Neural cell (in vitro differentiated cells): ENCODE measurements at regions not wholly inside any gene's neighbourhood (a gene's known extent, or its start where the extent isn't known, plus 50 kb on each side); places are given as distances from the start of the nearest gene placed in this dataset.
"Not testable (repeated sequence)": the region's sequence is repeated elsewhere in the genome, so short reads cannot be mapped to it uniquely, and the experiment has no call there.

ENCODE experiments used
- H2AFZ ChIP-seq: fragments of 200-600, 300-800 bp; sonication (generic), shearing (Covaris generic); 2 replicates; pipeline ENCODE4 v1.6.0; 2014; ENCODE audit warnings: low read depth, mild to moderate bottlenecking, antibody characterized with exemption, low read length, moderate library complexity
- H3F3A ChIP-seq: fragments of 200-600 bp; shearing (Covaris generic); 2 replicates; pipeline ENCODE4 v1.6.1; 2016; ENCODE audit warnings: mild to moderate bottlenecking, moderate library complexity, mixed read lengths, antibody characterized with exemption, low read length; ENCODE audit not compliant: insufficient read depth, poor library complexity, severe bottlenecking
- H3K27ac ChIP-seq: fragments of 200-600, 300-800 bp; sonication (generic), shearing (Covaris generic); 2 replicates; pipeline ENCODE4 v1.5.1; 2014; ENCODE audit warnings: mild to moderate bottlenecking, low read length, moderate library complexity
- H3K27me3 ChIP-seq: fragments of 300-800, 200-600 bp; sonication (generic), shearing (Covaris generic); 2 replicates; pipeline ENCODE4 v1.6.0; 2014; ENCODE audit warnings: mild to moderate bottlenecking, low read depth, low read length, moderate library complexity; ENCODE audit not compliant: insufficient read depth
- H3K36me3 ChIP-seq: fragments of 300-800, 200-600 bp; sonication (generic), shearing (Covaris generic); 2 replicates; pipeline ENCODE4 v1.5.1; 2014; ENCODE audit warnings: mild to moderate bottlenecking, antibody characterized with exemption, low read length, moderate library complexity; ENCODE audit not compliant: insufficient read depth
- H3K4me2 ChIP-seq: fragments of 300-800, 200-600 bp; sonication (generic), shearing (Covaris generic); 2 replicates; pipeline ENCODE4 v1.6.0; 2014; ENCODE audit warnings: mild to moderate bottlenecking, low read length
- H3K4me3 ChIP-seq: fragments of 300-800, 200-600 bp; sonication (generic), shearing (Covaris generic); 2 replicates; pipeline ENCODE4 v1.5.1; 2014; ENCODE audit warnings: mild to moderate bottlenecking, low read length, moderate library complexity
- H3K79me2 ChIP-seq: fragments of 200-600 bp; shearing (Covaris generic); replicated peaks from 2 replicates; pipeline ENCODE4 v1.6.0; 2014; ENCODE audit warnings: mild to moderate bottlenecking, low read length, moderate library complexity; ENCODE audit not compliant: insufficient read depth
- H3K9ac ChIP-seq: fragments of 300-800, 200-600 bp; sonication (generic), shearing (Covaris generic); 2 replicates; pipeline ENCODE4 v1.6.1; 2016; ENCODE audit warnings: mild to moderate bottlenecking, low read length, mixed read lengths
- H3K9me2 ChIP-seq: fragments of 200-600 bp; shearing (Covaris generic); 2 replicates; pipeline ENCODE4 v1.6.1; 2016; ENCODE audit warnings: mild to moderate bottlenecking, low read length, mixed read lengths; ENCODE audit not compliant: insufficient read depth
- H3K9me3 ChIP-seq: fragments of 200-600, 300-800 bp; sonication (generic), shearing (Covaris generic); 2 replicates; pipeline ENCODE4 v1.6.1; 2016; ENCODE audit warnings: mild to moderate bottlenecking, mixed run types, low read length, moderate library complexity, mixed read lengths
- H4K20me1 ChIP-seq: fragments of 200-600 bp; shearing (Covaris generic); 2 replicates; pipeline ENCODE4 v1.6.1; 2016; ENCODE audit warnings: mild to moderate bottlenecking, mixed run types; ENCODE audit not compliant: insufficient read depth
- EP300 ChIP-seq: fragments of 450-650 bp; conservative IDR thresholded peaks from 2 replicates; pipeline ENCODE4 v1.6.1; 2014; ENCODE audit warnings: antibody characterized with exemption, mild to moderate bottlenecking, moderate library complexity; ENCODE audit not compliant: poor library complexity, severe bottlenecking
- EZH2 ChIP-seq: fragments of 200-600, 300-800 bp; shearing (Covaris generic), sonication (generic); IDR thresholded peaks from 2 replicates; pipeline ENCODE4 v1.6.1; 2014; ENCODE audit warnings: antibody characterized with exemption, low read length, borderline replicate concordance, mild to moderate bottlenecking; ENCODE audit not compliant: insufficient read depth, poor library complexity, severe bottlenecking
- MXI1 ChIP-seq: fragments of 450-650 bp; conservative IDR thresholded peaks from 2 replicates; pipeline ENCODE4 v1.6.1; 2014; ENCODE audit warnings: antibody characterized with exemption, mild to moderate bottlenecking; ENCODE audit not compliant: poor library complexity, severe bottlenecking
- POLR2AphosphoS5 ChIP-seq: IDR thresholded peaks from 2 replicates; pipeline ENCODE4 v1.6.1; 2012
- RAD21 ChIP-seq: fragments of 450-650 bp; conservative IDR thresholded peaks from 2 replicates; pipeline ENCODE4 v1.6.1; 2014; ENCODE audit warnings: antibody characterized with exemption, mild to moderate bottlenecking, moderate library complexity
- SMC3 ChIP-seq: fragments of 450-650 bp; conservative IDR thresholded peaks from 2 replicates; pipeline ENCODE4 v1.6.1; 2014; ENCODE audit warnings: antibody characterized with exemption, mild to moderate bottlenecking, moderate library complexity; ENCODE audit not compliant: poor library complexity
- TAF1 ChIP-seq: IDR thresholded peaks from 2 replicates; pipeline ENCODE4 v1.6.1; 2012; ENCODE audit warnings: low read depth
- TF ChIP-seq, protein P1 (sequence below): fragments of 450-650 bp; IDR thresholded peaks from 2 replicates; pipeline ENCODE4 v1.5.1; 2014; ENCODE audit warnings: antibody characterized with exemption, mild to moderate bottlenecking, moderate library complexity; ENCODE audit not compliant: poor library complexity, severe bottlenecking
- TF ChIP-seq, protein P2 (sequence below): IDR thresholded peaks from 2 replicates; pipeline ENCODE4 v1.6.1; 2012; ENCODE audit warnings: borderline replicate concordance

DNA sequence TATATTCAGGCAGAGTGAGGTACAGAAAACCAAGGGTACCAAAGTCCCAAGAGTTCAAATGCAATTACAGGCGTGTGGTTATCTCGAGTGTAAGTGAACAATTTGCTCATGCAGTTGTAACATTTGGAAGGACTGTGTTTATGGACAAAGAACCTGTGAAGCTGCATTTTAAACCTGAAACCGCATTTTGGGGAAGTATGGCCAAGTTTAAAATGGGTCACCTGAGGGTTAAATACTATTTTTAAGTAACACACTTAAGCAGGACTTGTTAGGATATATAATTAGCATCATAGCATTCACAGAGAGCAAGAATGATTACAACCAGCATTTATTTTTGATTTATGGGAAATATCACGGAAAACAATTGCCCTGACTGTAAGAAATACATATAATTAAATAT is 79.1 kb upstream of the LCORL start:
- Histone ChIP-seq H3K36me3 (no peaks in the 10 kb centered on the region), H3K9me2 (no peaks in the 10 kb centered on the region), H3F3A (no peaks in the 10 kb centered on the region), H3K27me3 (no peaks in the 10 kb centered on the region), H3K79me2 (no peaks in the 10 kb centered on the region), H3K27ac (no peak overlapping the region), H3K9ac (no peak overlapping the region), H4K20me1 (no peaks in the 10 kb centered on the region), H2AFZ (no peak overlapping the region), H3K4me2 (no peak overlapping the region), H3K4me3 (no peak overlapping the region), H3K9me3 (no peaks in the 10 kb centered on the region)
- no peak for TF ChIP-seq RAD21
- no peak for TF ChIP-seq EZH2
- TF ChIP-seq POLR2AphosphoS5: no peak
- TF ChIP-seq TAF1: no peak
- TF ChIP-seq, protein P1, sequence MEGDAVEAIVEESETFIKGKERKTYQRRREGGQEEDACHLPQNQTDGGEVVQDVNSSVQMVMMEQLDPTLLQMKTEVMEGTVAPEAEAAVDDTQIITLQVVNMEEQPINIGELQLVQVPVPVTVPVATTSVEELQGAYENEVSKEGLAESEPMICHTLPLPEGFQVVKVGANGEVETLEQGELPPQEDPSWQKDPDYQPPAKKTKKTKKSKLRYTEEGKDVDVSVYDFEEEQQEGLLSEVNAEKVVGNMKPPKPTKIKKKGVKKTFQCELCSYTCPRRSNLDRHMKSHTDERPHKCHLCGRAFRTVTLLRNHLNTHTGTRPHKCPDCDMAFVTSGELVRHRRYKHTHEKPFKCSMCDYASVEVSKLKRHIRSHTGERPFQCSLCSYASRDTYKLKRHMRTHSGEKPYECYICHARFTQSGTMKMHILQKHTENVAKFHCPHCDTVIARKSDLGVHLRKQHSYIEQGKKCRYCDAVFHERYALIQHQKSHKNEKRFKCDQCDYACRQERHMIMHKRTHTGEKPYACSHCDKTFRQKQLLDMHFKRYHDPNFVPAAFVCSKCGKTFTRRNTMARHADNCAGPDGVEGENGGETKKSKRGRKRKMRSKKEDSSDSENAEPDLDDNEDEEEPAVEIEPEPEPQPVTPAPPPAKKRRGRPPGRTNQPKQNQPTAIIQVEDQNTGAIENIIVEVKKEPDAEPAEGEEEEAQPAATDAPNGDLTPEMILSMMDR: no peak
- TF ChIP-seq SMC3: no peak
- no peak for TF ChIP-seq MXI1

DNA sequence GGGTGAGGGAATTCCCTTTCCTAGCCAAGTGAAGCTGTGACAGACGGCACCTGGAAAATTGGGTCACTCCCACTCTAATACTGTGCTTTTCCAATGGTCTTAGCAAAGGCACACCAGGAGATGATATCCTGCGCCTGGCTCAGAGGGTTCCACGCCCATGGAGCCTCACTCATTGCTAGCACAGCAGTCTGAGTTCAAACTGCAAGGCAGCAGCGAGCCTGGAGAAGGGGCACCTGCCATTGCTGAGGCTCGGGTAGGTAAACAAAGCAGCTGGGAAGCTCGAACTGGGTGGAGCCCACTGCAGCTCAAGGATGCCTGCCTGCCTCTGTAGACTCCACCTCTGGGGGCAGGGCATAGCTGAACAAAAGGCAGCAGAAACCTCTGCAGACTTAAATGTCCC is 68.9 kb upstream of the LCORL start:
- H3K79me2 ChIP-seq, H3K4me2 ChIP-seq, H3K36me3 ChIP-seq, H3K27ac ChIP-seq, H3K9me2 ChIP-seq, H3K9ac ChIP-seq, H4K20me1 ChIP-seq, H3F3A ChIP-seq, H3K4me3 ChIP-seq, H2AFZ ChIP-seq, H3K9me3 ChIP-seq, H3K27me3 ChIP-seq: not testable (repeated sequence)

DNA sequence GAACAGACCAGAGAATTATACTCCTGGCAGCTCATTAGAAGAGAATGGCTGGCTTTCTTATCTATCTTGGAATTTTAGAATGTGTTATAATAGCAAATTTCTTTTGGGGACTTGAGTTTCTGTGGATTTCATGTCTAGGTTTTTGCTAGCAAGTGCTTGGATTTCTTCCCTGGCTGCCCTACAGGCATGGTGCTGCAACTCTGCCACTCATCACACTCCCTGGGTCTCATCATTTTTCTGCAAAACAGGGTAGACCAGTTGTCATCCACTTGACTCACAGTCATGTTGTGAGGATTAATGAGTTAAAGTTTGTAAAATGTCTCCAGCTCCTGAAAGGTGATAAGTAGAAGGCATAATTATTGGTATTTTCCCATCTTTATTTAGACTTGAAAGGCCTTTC is 60.7 kb upstream of the LCORL start:
- no peaks in the 10 kb centered on the region for H3K9me2 ChIP-seq
- TF ChIP-seq, protein P2, sequence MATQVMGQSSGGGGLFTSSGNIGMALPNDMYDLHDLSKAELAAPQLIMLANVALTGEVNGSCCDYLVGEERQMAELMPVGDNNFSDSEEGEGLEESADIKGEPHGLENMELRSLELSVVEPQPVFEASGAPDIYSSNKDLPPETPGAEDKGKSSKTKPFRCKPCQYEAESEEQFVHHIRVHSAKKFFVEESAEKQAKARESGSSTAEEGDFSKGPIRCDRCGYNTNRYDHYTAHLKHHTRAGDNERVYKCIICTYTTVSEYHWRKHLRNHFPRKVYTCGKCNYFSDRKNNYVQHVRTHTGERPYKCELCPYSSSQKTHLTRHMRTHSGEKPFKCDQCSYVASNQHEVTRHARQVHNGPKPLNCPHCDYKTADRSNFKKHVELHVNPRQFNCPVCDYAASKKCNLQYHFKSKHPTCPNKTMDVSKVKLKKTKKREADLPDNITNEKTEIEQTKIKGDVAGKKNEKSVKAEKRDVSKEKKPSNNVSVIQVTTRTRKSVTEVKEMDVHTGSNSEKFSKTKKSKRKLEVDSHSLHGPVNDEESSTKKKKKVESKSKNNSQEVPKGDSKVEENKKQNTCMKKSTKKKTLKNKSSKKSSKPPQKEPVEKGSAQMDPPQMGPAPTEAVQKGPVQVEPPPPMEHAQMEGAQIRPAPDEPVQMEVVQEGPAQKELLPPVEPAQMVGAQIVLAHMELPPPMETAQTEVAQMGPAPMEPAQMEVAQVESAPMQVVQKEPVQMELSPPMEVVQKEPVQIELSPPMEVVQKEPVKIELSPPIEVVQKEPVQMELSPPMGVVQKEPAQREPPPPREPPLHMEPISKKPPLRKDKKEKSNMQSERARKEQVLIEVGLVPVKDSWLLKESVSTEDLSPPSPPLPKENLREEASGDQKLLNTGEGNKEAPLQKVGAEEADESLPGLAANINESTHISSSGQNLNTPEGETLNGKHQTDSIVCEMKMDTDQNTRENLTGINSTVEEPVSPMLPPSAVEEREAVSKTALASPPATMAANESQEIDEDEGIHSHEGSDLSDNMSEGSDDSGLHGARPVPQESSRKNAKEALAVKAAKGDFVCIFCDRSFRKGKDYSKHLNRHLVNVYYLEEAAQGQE: no peak
- no peak for TF ChIP-seq SMC3
- TF ChIP-seq EP300: no peak
- no peak for TF ChIP-seq MXI1
- TF ChIP-seq EZH2: no peak
- no peak for TF ChIP-seq POLR2AphosphoS5
- H3K4me2 ChIP-seq: no peak overlapping the region
- no peaks in the 10 kb centered on the region for H3K9me3 ChIP-seq
- no peaks in the 10 kb centered on the region for H3F3A ChIP-seq
- no peak overlapping the region for H3K9ac ChIP-seq
- H3K27ac ChIP-seq: no peak overlapping the region
- H3K27me3 ChIP-seq: no peaks in the 10 kb centered on the region
- no peak overlapping the region for H3K4me3 ChIP-seq
- H3K36me3 ChIP-seq: no peaks in the 10 kb centered on the region
- H3K79me2 ChIP-seq: no peaks in the 10 kb centered on the region
- no peak overlapping the region for H2AFZ ChIP-seq
- H4K20me1 ChIP-seq: no peaks in the 10 kb centered on the region
